ENCODE measurements at regions not wholly inside any gene's neighbourhood (a gene's known extent, or its start where the extent isn't known, plus 50 kb on each side); places are given as distances from the start of the nearest gene placed in this dataset.

DNA sequence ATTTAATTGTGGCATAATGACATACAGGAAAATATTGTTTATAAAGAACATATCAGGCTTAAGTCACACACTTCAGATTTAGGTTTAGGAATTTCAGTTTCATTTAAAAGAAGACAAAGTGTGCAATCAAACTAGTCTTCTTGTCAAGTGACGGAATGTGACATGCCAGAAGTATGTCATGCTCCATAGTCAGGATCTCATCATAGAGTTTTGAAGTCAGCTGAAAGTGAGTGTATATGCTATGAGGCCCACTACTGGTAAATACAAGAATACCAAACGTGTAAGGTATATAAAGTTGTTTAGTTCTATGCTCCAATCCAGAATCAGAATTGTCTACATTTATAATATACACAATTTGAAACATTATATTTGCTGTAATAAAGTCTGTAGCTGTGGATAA, 988.4 kb downstream of the TBL1XR1 start:
- no peak overlapping the region for H3K4me3 ChIP-seq (ENCODE audit: low read depth, low read length)
- H3K27me3 ChIP-seq (ENCODE audit: control insufficient read depth, insufficient read depth, low read length): no peaks in the 10 kb centered on the region
- no peaks in the 10 kb centered on the region for H3K36me3 ChIP-seq (ENCODE audit: control insufficient read depth, insufficient read depth, low read length)
- no peak for DNase-seq (ENCODE audit: low read depth)
- TF ChIP-seq, protein P1, sequence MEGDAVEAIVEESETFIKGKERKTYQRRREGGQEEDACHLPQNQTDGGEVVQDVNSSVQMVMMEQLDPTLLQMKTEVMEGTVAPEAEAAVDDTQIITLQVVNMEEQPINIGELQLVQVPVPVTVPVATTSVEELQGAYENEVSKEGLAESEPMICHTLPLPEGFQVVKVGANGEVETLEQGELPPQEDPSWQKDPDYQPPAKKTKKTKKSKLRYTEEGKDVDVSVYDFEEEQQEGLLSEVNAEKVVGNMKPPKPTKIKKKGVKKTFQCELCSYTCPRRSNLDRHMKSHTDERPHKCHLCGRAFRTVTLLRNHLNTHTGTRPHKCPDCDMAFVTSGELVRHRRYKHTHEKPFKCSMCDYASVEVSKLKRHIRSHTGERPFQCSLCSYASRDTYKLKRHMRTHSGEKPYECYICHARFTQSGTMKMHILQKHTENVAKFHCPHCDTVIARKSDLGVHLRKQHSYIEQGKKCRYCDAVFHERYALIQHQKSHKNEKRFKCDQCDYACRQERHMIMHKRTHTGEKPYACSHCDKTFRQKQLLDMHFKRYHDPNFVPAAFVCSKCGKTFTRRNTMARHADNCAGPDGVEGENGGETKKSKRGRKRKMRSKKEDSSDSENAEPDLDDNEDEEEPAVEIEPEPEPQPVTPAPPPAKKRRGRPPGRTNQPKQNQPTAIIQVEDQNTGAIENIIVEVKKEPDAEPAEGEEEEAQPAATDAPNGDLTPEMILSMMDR (IDR thresholded peaks at IDR 0.05; ENCODE audit: insufficient read depth, low read length, poor library complexity, severe bottlenecking): no peak

DNA sequence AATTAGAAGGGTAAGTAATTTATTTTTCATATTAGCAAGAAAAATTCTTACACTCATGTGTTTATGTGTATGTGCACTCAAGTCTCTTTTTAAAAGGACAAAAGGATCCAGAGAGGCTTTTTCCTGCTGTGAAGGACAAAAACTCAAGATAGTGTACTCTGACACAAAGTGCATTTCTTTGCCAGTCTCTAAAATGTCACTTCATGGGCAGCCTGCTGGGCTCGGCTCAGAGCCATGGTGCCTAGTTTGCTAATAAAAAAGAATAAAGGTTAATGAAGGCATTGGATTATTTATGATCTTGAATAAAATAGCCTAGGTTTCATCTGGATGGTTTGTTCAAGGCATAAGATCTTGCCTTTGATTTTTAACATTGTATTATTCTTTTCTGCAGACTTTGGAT, 989.0 kb downstream of the TBL1XR1 start:
- DNase-seq (ENCODE audit: low read depth): no peak

DNA sequence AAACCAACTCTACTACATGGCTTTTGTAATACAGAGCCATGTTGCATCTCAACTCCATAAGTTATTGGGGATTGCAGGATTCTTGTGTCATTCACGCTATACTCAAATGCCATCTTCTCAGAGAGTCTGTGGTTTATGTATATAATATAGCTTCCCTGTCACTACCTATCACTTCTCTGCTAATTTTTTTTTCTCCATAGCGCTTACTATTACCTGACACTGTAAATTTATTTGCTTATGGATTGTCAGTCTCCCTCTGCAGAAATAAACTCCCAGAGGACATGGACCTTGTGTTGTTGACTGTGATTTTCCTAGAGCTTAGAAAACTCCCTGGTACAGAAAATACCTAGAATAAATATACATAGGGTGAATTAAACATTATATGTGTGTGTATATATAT, 990.5 kb downstream of the TBL1XR1 start:
- H3K36me3 ChIP-seq (ENCODE audit: control insufficient read depth, insufficient read depth, low read length): no peaks in the 10 kb centered on the region

More for the DNA sequence above, 989.0 kb downstream of the TBL1XR1 start:
- no peak overlapping the region for H3K4me3 ChIP-seq (ENCODE audit: low read depth, low read length)
- no peaks in the 10 kb centered on the region for H3K27me3 ChIP-seq (ENCODE audit: control insufficient read depth, insufficient read depth, low read length)
- no peaks in the 10 kb centered on the region for H3K36me3 ChIP-seq (ENCODE audit: control insufficient read depth, insufficient read depth, low read length)
- TF ChIP-seq, protein P1 (IDR thresholded peaks at IDR 0.05; ENCODE audit: insufficient read depth, low read length, poor library complexity, severe bottlenecking): no peak

DNA sequence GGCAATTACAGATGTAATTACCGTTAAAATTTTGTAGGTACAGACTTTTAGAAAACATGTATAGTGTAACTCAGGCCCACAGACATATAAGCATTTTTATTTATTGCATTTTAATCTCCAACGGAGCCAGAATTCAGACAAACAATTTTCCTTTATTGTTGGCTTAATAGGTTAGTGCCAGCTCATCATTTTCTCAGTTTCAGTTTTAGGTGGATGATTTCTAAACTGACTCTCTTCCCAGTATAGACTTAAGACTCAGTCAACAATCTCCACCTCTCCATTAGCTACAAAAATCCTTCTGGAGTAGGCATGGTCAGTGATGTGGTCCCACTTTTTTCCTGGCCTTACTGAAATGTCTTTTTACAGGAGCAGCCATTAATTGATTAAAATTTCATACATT, 994.6 kb downstream of the TBL1XR1 start:
- TF ChIP-seq, protein P1 (IDR thresholded peaks at IDR 0.05; ENCODE audit: insufficient read depth, low read length, poor library complexity, severe bottlenecking): no peak
- H3K36me3 ChIP-seq (ENCODE audit: control insufficient read depth, insufficient read depth, low read length): no peaks in the 10 kb centered on the region
- H3K4me3 ChIP-seq (ENCODE audit: low read depth, low read length): no peak overlapping the region
- H3K27me3 ChIP-seq (ENCODE audit: control insufficient read depth, insufficient read depth, low read length): no peaks in the 10 kb centered on the region
- DNase-seq (ENCODE audit: low read depth): no peak

More for the DNA sequence above, 990.5 kb downstream of the TBL1XR1 start:
- TF ChIP-seq, protein P1 (IDR thresholded peaks at IDR 0.05; ENCODE audit: insufficient read depth, low read length, poor library complexity, severe bottlenecking): no peak
- no peak for DNase-seq (ENCODE audit: low read depth)
- Histone ChIP-seq H3K27me3 (ENCODE audit: control insufficient read depth, insufficient read depth, low read length) (no peaks in the 10 kb centered on the region), H3K4me3 (ENCODE audit: low read depth, low read length) (no peak overlapping the region)

DNA sequence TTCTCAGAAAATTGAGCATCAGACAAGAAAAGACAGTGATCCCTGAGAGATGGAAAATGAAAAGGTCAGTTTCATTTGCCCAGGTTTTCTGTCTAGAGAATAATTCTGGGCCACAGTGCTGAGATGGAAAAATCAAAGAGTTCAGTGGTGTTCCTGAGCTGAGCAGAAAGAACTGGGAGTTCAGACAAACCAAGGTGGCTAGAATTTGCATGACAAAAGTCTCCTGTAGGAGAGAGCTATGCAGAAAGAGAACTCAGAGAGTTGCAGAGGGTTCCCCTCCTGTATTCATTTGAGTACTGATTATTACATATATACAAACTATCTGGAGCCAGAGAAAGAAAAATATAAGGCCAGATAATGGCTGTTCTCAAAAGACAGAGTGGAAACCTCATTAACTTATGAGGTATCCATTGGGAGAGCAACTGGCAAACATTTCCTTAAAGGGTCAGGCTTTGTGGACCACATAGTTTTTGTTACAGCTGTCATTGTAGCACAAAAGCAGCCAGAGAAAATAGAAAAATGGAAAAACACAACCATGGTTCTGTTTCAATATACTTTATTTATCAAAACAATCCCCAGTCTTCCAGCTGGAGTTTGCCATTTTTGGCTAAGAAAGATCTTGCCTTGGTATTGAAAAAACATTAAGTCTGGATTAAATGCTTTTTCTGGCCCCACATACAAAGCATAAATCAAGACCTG, 1004.1 kb downstream of the TBL1XR1 start:
- TF ChIP-seq, protein P1 (IDR thresholded peaks at IDR 0.05; ENCODE audit: insufficient read depth, low read length, poor library complexity, severe bottlenecking): no peak
- Histone ChIP-seq H3K36me3 (ENCODE audit: control insufficient read depth, insufficient read depth, low read length) (no peaks in the 10 kb centered on the region), H3K27me3 (ENCODE audit: control insufficient read depth, insufficient read depth, low read length) (no peaks in the 10 kb centered on the region), H3K4me3 (ENCODE audit: low read depth, low read length) (no peak overlapping the region)
- DNase-seq (ENCODE audit: low read depth): no peak

DNA sequence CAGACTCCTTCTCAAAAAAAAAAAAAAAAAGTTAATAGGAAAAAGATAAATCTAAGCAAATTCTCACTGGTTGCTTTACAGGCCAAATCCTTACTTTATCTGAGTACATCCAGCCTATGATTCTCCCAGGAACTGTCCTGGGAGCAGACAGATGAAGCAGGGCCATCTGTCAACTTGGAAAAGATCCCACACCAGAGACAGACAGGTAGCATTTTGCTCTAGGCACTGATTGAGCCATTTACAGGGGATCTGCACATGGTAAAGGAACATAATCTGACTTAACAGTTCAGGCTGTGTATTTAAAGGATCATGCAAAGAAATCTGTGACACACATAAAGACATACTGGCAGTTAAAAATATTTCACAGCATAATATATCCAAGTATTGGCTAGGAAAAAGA, 1006.5 kb downstream of the TBL1XR1 start:
- TF ChIP-seq, protein P1 (IDR thresholded peaks at IDR 0.05; ENCODE audit: insufficient read depth, low read length, poor library complexity, severe bottlenecking): no peak
- DNase-seq (ENCODE audit: low read depth): no peak
- Histone ChIP-seq H3K27me3 (ENCODE audit: control insufficient read depth, insufficient read depth, low read length) (no peaks in the 10 kb centered on the region), H3K36me3 (ENCODE audit: control insufficient read depth, insufficient read depth, low read length) (no peaks in the 10 kb centered on the region), H3K4me3 (ENCODE audit: low read depth, low read length) (no peak overlapping the region)

Data from kidney epithelial cell (primary cell).